PC-3 (cell line): ENCODE measurements at regions not wholly inside any gene's neighbourhood (a gene's known extent, or its start where the extent isn't known, plus 50 kb on each side); places are given as distances from the start of the nearest gene placed in this dataset.

ENCODE experiments used
- EZH2 ChIP-seq: fragments of 300-600 bp; sonication (generic); IDR thresholded peaks from one replicate; pipeline ENCODE4 v1.6.1; 2017; ENCODE audit warnings: antibody characterized with exemption, mild to moderate bottlenecking, low read length; ENCODE audit not compliant: unreplicated experiment
- TF ChIP-seq, protein P1 (sequence below): fragments of 300-600 bp; sonication (generic); conservative IDR thresholded peaks from 2 replicates; pipeline ENCODE4 v1.5.1; 2017; ENCODE audit warnings: antibody characterized with exemption, low read depth, mild to moderate bottlenecking, low read length

DNA sequence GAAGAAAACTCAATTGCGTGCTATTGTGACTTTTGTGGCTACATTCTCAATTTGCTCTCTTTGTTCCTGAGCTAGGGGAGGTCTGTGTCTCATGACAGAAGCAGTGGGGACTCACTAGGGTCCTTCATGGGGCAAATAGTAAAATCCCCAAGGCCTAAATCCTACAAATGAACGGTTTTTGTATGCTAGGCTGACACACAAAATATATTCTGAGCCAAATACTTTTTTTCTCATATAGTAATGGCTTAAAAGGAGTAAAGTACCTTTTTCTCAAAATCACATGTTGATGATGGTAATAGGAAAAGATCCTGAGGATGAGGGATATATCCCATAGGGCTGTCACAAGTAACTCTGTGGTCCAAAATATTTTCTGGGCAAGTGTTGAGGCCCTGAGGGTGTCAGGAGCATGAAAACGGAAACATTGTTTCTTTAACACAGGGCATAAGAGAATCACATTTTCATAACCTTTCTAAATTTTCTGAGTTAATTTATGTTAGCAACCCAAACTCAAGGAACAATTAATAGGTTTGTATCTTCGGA, 77.5 kb upstream of the CNTNAP4 start:
- TF ChIP-seq, protein P1, sequence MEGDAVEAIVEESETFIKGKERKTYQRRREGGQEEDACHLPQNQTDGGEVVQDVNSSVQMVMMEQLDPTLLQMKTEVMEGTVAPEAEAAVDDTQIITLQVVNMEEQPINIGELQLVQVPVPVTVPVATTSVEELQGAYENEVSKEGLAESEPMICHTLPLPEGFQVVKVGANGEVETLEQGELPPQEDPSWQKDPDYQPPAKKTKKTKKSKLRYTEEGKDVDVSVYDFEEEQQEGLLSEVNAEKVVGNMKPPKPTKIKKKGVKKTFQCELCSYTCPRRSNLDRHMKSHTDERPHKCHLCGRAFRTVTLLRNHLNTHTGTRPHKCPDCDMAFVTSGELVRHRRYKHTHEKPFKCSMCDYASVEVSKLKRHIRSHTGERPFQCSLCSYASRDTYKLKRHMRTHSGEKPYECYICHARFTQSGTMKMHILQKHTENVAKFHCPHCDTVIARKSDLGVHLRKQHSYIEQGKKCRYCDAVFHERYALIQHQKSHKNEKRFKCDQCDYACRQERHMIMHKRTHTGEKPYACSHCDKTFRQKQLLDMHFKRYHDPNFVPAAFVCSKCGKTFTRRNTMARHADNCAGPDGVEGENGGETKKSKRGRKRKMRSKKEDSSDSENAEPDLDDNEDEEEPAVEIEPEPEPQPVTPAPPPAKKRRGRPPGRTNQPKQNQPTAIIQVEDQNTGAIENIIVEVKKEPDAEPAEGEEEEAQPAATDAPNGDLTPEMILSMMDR, result no peak
- TF ChIP-seq EZH2, result no peak
